ENCODE measurements at regions not wholly inside any gene's neighbourhood (a gene's known extent, or its start where the extent isn't known, plus 50 kb on each side); places are given as distances from the start of the nearest gene placed in this dataset.
"Not testable (repeated sequence)": the region's sequence is repeated elsewhere in the genome, so short reads cannot be mapped to it uniquely, and the experiment has no call there.

- no peaks in the 10 kb centered on the region for H3K27me3 ChIP-seq
- no peaks in the 10 kb centered on the region for H3K9me3 ChIP-seq
- peaks cover 0 to 5% (median 4%) of the 10 kb centered on the region in 4 donors for H3K4me1 ChIP-seq
- intact Hi-C loops (cut with DNase I): no loop called here
- H3K36me3 ChIP-seq: no peaks in the 10 kb centered on the region
- TF ChIP-seq POLR2AphosphoS5 (IDR thresholded peaks at IDR 0.05) (no peak), EP300 (IDR thresholded peaks at IDR 0.05) (no peak), CTCF (IDR thresholded peaks at IDR 0.05) (no peak), POLR2A (IDR thresholded peaks at IDR 0.05; ENCODE audit: low read depth) (no peak)
- H3K27ac ChIP-seq (replicated peaks in 1 of 4): no peak overlapping the region
- H3K4me3 ChIP-seq: no peak overlapping the region
- WGBS: 85% methylated on average over 17 of the region's 17 CpGs
- DNase-seq (ENCODE audit: extremely low spot score): no peak
These were observed 255.8 kb upstream of the FOXN3 start for GRCh38 chr14:89672636-89673511.

- no peak for DNase-seq (ENCODE audit: extremely low spot score)
These were observed 252.2 kb upstream of the FOXN3 start for GRCh38 chr14:89669193-89669592.

GRCh38 chr14:89667983-89668382 lies 250.9 kb upstream of the FOXN3 start:
- H3K4me3 ChIP-seq: no peak overlapping the region
- DNase-seq (ENCODE audit: extremely low spot score): no peak
- H3K27me3 ChIP-seq: no peaks in the 10 kb centered on the region
- intact Hi-C loops (cut with DNase I): no loop called here
- no peaks in the 10 kb centered on the region for H3K36me3 ChIP-seq
- peaks cover 0 to 7% (median 5%) of the 10 kb centered on the region in 4 donors for H3K4me1 ChIP-seq
- H3K27ac ChIP-seq (replicated peaks in 1 of 4): no peak overlapping the region
- WGBS: 38% methylated on average over 7 of the region's 7 CpGs
- no peaks in the 10 kb centered on the region for H3K9me3 ChIP-seq
- TF ChIP-seq CTCF (IDR thresholded peaks at IDR 0.05): no peak
- no peak for TF ChIP-seq POLR2AphosphoS5 (IDR thresholded peaks at IDR 0.05)
- no peak for TF ChIP-seq EP300 (IDR thresholded peaks at IDR 0.05)
- TF ChIP-seq POLR2A (IDR thresholded peaks at IDR 0.05; ENCODE audit: low read depth): no peak

More at GRCh38 chr14:89669193-89669592, 252.2 kb upstream of the FOXN3 start:
- H3K4me1 ChIP-seq: peaks cover 0 to 7% (median 5%) of the 10 kb centered on the region in 4 donors
- 87% methylated on average over 11 of the region's 11 CpGs for WGBS
- no peak for TF ChIP-seq EP300 (IDR thresholded peaks at IDR 0.05)
- no peak for TF ChIP-seq CTCF (IDR thresholded peaks at IDR 0.05)
- TF ChIP-seq POLR2AphosphoS5 (IDR thresholded peaks at IDR 0.05): no peak
- no peak for TF ChIP-seq POLR2A (IDR thresholded peaks at IDR 0.05; ENCODE audit: low read depth)
- no peak overlapping the region for H3K27ac ChIP-seq (replicated peaks in 1 of 4)
- no peak overlapping the region for H3K4me3 ChIP-seq
- H3K9me3 ChIP-seq: no peaks in the 10 kb centered on the region
- H3K36me3 ChIP-seq: no peaks in the 10 kb centered on the region
- intact Hi-C loops (cut with DNase I): no loop called here
- no peaks in the 10 kb centered on the region for H3K27me3 ChIP-seq

- H3K4me1 ChIP-seq; DNase-seq (ENCODE audit: extremely low spot score); H3K27ac ChIP-seq (replicated peaks in 1 of 4); H3K9me3 ChIP-seq; H3K4me3 ChIP-seq; H3K36me3 ChIP-seq; intact Hi-C loops (cut with DNase I); H3K27me3 ChIP-seq: not testable (repeated sequence)
- WGBS: 84% methylated on average over 7 of the region's 7 CpGs
These were observed 248.5 kb upstream of the FOXN3 start for GRCh38 chr14:89665300-89666081.

- Histone ChIP-seq H3K4me3 (no peak overlapping the region), H3K27ac (replicated peaks in 1 of 4) (no peak overlapping the region), H3K4me1 (peaks cover 4 to 18% (median 14%) of the 10 kb centered on the region in 4 donors), H3K9me3 (no peaks in the 10 kb centered on the region), H3K36me3 (no peaks in the 10 kb centered on the region), H3K27me3 (no peaks in the 10 kb centered on the region)
- intact Hi-C loops (cut with DNase I): no loop called here
- TF ChIP-seq POLR2A (IDR thresholded peaks at IDR 0.05; ENCODE audit: low read depth): no peak
- no peak for TF ChIP-seq POLR2AphosphoS5 (IDR thresholded peaks at IDR 0.05)
- TF ChIP-seq CTCF (IDR thresholded peaks at IDR 0.05): no peak
- TF ChIP-seq EP300 (IDR thresholded peaks at IDR 0.05): no peak
- 100% methylated on average over 4 of the region's 4 CpGs for WGBS
- no peak for DNase-seq (ENCODE audit: extremely low spot score)
These were observed 244.4 kb upstream of the FOXN3 start for GRCh38 chr14:89661392-89661791.

GRCh38 chr14:89660625-89661233 lies 243.7 kb upstream of the FOXN3 start:
- H3K4me3 ChIP-seq; H3K36me3 ChIP-seq; intact Hi-C loops (cut with DNase I); DNase-seq (ENCODE audit: extremely low spot score); H3K9me3 ChIP-seq; H3K27me3 ChIP-seq: not testable (repeated sequence)
- 93% methylated on average over 6 of the region's 6 CpGs for WGBS
- peaks cover 4 to 18% (median 14%) of the 10 kb centered on the region in 4 donors for H3K4me1 ChIP-seq
- H3K27ac ChIP-seq (replicated peaks in 1 of 4): peak overlapping the region in 1 of 4 donors; percentile 7

All from esophagus muscularis mucosa (tissue), 4 donors.